Stimulated activated CD4-positive, alpha-beta T cell treated with anti-CD3 and anti-CD28 coated beads, TNF-alpha, amount 100 ng/mL, for 4 hours (primary cell): ENCODE measurements at regions not wholly inside any gene's neighbourhood (a gene's known extent, or its start where the extent isn't known, plus 50 kb on each side); places are given as distances from the start of the nearest gene placed in this dataset.
"Not testable (repeated sequence)": the region's sequence is repeated elsewhere in the genome, so short reads cannot be mapped to it uniquely, and the experiment has no call there.

Experiments
- DNase-seq, 3 experiments: peaks; one replicate each; pipeline ENCODE4 v3.0.0-alpha.2; 2020; ENCODE audit warnings: low read depth in 3 of 3

DNA sequence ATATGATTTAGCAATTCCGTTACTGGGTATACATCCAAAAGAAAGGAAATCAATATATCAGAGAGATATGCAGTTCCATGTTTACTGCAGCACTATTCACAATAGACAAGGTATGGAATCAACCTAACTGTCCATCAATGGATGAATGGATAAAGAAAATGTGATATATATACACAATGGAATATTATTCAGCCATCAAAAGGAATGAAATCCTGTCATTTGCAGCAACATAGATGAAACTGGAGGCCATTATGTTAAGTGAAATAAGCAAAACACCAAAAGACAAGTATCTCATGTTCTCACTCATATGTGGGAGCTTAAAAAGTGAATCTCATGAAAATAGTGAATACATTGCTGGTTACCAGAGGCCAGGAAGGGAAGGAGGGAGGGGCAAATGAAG lies 390.8 kb downstream of the ZFHX3 start:
- DNase-seq, result no peak

- no peak for DNase-seq
These were observed 393.4 kb downstream of the ZFHX3 start for GRCh38 chr16:72654535-72654934.

GRCh38 chr16:72649254-72649944 lies 398.5 kb downstream of the ZFHX3 start:
- no peak for DNase-seq

DNA sequence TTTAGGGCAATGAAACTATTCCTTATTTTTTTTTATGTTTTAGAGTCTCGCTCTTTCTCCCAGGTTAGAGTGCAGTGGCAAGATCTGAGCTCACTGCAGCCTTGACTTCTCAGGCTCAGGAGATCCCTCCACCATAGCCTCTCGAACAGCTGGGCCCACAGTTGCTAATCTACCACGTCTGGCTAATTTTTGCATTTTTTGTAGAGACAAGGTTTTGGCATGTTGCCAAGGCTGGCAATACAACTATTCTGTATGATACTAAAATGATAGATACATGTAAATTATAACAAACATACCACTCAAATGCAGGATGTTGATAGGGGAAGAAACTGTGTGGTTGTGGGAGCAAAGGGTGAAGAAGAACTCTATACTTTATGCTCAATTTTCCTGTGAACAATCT lies 401.3 kb downstream of the ZFHX3 start:
- DNase-seq, result no peak

DNA sequence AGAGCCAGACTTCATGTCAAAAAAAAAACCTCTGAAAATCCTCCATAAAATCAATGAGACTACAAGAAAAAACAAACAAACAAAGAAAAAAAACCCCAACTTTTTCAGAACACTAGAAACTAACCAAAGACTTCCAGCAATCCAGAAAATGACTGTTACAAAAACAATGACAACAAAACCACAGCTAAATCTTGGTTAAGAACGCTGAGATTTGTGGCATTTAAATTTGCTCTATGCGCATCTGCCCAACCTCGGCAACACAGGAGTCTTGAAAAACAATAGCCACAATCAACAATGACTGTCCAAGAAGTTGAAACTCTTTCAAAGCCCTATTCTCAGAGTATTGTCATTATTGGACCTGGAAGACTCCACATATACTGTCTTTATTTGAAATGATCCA lies 402.4 kb downstream of the ZFHX3 start:
- no peak for DNase-seq

GRCh38 chr16:72644911-72645310 lies 403.0 kb downstream of the ZFHX3 start:
- no peak for DNase-seq

DNA sequence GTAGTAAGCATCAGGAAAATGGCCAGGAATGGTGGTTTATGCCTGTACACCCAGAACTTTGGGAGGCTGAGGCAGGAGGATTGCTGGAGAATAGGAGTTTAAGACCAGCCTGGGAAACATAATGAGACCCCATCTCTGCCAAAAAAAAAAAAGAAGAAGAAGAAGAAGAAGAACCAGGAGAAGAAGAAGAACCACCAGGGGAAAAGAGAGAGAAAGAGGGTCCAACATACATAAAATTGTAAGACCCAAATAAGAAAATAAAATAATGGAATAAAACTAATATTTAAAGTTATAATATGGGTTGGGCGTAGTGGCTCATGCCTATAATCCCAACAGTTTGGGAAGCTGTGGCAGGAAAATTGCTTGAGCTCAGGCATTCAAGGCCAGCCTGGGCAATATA lies 408.4 kb downstream of the ZFHX3 start:
- no peak for DNase-seq

DNA sequence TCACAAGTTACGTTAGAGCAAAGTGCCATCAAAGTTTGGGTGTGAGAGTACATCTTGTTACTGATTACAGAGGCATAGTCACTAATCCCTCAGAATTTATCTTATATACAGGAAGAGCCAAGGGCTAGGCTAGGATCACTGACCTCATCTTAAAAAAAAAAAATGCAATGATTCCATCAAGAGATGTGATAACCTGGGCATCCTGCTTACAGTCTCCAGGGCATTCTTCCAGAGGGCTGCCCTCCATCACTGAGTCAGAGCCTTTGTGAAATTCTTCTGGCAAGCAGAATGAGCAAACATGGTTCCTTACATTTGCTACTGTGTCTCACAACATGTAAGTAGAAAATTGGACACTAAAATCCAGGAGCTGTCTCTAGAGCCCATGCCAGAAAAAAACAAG lies 410.6 kb downstream of the ZFHX3 start:
- DNase-seq, result no peak

GRCh38 chr16:72635694-72636093 lies 412.2 kb downstream of the ZFHX3 start:
- no peak for DNase-seq

- no peak for DNase-seq
These were observed 412.8 kb downstream of the ZFHX3 start for GRCh38 chr16:72635104-72635503.

DNA sequence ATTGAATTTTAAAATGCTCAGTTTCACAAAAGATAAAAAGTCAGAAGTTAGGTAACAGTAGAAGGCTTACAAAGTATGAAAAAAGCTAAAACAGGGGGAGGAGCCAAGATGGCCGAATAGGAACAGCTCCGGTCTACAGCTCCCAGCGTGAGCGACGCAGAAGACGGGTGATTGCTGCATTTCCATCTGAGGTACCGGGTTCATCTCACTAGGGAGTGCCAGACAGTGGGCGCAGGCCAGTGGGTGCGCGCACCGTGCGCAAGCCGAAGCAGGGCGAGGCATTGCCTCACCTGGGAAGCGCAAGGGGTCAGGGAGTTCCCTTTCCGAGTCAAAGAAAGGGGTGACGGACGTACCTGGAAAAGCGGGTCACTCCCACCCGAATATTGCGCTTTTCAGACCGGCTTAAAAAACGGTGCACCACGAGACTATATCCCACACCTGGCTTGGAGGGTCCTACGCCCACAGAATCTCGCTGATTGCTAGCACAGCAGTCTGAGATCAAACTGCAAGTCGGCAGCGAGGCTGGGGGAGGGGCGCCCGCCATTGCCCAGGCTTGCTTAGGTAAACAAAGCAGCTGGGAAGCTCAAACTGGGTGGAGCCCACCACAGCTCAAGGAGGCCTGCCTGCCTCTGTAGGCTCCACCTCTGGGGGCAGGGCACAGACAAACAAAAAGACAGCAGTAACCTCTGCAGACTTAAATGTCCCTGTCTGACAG lies 420.6 kb downstream of the ZFHX3 start:
- not testable (repeated sequence) for DNase-seq

GRCh38 chr16:72626623-72627022 lies 421.3 kb downstream of the ZFHX3 start:
- DNase-seq, result no peak

- DNase-seq, result no peak
These were observed 426.3 kb downstream of the ZFHX3 start for GRCh38 chr16:72621651-72622050.

- no peak for DNase-seq
These were observed 427.1 kb downstream of the ZFHX3 start for GRCh38 chr16:72620853-72621252.

DNA sequence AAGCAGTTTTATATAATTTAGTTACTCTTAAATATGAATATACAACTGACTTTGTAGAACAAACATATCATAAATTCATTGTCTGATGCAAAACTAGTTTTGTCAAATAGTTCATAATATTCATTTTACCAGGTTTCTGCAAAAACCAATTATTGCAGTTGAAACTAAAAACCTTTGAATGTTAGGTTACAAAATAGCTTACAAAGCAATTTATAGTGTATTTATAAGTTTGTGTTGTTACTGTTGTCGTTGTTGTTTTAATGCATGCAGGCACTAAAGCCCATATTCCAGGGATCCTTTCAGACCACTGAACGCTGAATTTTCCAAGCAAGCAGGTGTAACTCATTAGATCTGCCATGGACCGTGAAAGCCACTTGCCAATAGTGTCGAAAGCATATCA lies 427.6 kb downstream of the ZFHX3 start:
- DNase-seq, result no peak

DNA sequence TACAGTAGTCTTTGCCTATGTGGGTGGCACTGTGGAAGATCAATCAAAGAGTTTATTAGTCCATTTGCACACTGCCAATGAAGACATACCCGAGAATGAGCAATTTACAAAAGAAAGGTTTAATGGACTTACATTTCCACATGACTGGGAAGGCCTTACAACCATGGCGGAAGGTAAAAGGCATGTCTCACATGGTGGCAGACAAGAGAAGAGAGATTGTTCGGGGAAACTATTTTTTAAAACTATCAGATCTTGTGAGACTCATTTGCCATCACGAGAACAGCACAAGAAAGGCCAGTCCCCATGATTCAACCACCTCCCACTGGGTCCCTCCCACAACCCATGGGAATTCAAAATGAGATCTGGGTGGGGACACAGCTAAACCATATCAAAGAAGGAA lies 432.1 kb downstream of the ZFHX3 start:
- no peak for DNase-seq

DNA sequence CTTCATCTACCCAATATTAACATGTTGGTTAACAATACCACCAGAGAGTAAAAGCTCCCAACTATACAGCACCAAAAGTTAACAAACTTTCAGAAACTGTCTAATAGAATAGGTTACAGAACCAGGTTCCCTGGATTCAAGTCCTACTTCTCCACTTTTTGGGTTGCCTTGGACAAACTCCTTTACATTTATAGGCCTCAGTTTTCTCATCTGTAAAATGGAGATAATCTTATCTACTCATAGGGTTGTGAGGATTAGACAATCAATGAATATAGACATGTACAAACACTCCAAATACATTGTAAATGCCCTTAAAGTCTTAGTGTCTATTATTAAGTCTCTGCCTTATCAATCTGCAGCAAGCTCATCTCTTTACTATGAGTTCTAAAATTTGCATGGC lies 435.2 kb downstream of the ZFHX3 start:
- no peak for DNase-seq

DNA sequence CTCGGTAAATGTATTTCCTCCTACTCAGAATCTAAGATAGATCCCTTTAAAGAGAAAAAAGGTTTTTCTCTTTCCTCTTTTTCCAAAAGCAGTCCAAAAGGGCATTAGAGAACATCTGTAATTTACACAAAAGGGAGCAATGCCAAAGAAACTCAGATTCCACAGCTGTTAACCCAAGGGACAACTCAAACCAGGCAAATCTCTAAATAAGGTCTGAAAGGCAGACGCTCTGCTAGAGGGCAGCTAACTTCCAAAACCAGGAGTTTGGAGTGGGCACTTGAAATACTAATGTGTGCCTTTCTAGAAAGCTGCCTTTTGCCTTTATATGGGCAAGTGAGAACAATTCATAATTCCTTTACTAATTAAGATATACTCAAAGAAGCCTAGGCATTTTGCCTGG lies 435.7 kb downstream of the ZFHX3 start:
- no peak for DNase-seq

DNA sequence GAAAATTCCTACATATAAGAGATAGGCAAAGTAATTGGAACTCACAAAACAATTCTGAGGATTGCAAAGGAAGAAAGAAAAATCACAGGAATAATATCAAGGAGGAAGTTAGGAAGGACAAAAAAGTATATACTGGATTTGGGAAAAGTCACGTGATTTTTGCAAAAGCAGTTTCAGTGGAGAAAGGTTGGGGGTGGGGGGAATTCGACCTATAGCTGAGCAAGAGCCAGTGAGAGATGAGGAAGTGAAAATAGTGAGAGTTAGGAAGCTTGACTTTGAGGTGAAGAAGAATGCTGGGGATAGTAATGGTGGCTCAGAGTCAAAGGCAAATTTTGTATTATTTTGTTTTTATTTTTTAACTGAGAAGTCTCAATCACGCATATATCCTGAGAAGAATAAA lies 438.0 kb upstream of the PMFBP1 start:
- no peak for DNase-seq

DNA sequence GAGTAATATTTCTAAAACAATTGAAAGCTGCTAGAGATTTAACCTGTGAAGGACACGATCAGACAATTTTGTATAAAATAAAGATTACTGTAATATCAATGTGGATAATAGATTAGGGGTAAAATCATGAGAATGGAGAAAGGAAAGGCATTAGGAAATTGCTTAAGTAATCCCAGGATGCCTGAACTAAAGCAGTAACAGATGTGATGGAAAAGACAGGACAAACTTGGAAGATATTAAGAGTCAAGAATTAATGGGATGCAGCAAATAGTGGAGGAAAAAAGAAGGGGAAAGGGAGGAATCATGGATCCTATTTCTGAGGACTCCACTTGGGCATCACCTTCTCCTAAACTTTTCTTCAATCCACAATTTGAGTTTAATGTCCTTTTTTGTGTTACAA lies 437.1 kb upstream of the PMFBP1 start:
- no peak for DNase-seq

GRCh38 chr16:72604375-72604774 lies 432.4 kb upstream of the PMFBP1 start:
- DNase-seq, result no peak

DNA sequence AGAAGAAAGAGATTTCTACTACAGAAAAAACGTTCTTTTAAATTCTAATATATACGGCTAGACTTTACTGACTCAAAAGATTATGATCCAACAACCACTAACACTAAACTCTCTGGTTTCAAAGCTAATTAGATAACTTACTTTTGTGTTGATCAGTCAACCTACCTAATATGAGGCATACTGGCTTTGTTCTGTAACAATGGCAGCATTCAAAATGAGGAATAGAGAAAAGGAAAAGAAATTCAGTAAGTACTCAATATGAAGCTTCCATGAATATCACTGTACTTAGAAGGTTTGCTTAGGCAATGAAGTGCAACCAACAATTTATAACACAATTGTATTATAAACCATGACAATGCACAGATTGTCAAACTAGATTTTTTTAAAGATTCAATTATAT lies 430.5 kb upstream of the PMFBP1 start:
- no peak for DNase-seq

DNA sequence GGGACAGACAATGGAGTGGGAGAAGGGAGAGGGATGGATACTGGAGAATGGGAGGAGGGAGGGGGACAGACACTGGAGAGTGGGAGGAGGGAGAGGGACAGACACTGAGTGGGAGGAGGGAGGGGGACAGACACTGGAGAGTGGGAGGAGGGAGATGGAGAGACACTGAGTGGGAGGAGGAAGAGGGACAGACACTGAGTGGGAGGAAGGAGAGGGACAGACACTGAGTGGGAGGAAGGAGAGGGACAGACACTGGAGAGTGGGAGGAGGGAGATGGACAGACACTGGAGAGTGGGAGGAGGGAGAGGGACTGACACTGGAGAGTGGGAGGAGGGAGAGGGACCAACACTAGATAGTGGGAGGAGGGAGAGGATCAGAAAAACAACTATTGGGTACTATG lies 426.7 kb upstream of the PMFBP1 start:
- DNase-seq, result no peak

GRCh38 chr16:72597938-72598337 lies 426.0 kb upstream of the PMFBP1 start:
- DNase-seq, result no peak
